KMS-11 (cell line): ENCODE measurements at regions not wholly inside any gene's neighbourhood (a gene's known extent, or its start where the extent isn't known, plus 50 kb on each side); places are given as distances from the start of the nearest gene placed in this dataset.
"Not testable (repeated sequence)": the region's sequence is repeated elsewhere in the genome, so short reads cannot be mapped to it uniquely, and the experiment has no call there.

ENCODE experiments used
- H2AFZ ChIP-seq: fragments of 200-600 bp; sonication (generic); 2 replicates; pipeline ENCODE4 v1.6.1; 2016; ENCODE audit warnings: antibody characterized with exemption, mixed run types, low read depth
- H3K27ac ChIP-seq: fragments of 200-600 bp; sonication (generic); 2 replicates; pipeline ENCODE4 v1.6.1; 2016; ENCODE audit warnings: mild to moderate bottlenecking, mixed run types
- H3K27me3 ChIP-seq: fragments of 200-600 bp; sonication (generic); 2 replicates; pipeline ENCODE4 v1.6.1; 2017; ENCODE audit warnings: mild to moderate bottlenecking, low read depth, mixed run types, moderate library complexity; ENCODE audit not compliant: insufficient read depth
- H3K36me3 ChIP-seq: fragments of 200-600 bp; sonication (generic); 2 replicates; pipeline ENCODE4 v1.6.1; 2017; ENCODE audit warnings: mild to moderate bottlenecking, mixed run types; ENCODE audit not compliant: insufficient read depth
- H3K4me1 ChIP-seq: fragments of 200-600 bp; sonication (generic); 2 replicates; pipeline ENCODE4 v1.6.1; 2016; ENCODE audit warnings: mild to moderate bottlenecking, low read depth, mixed run types; ENCODE audit not compliant: poor library complexity, severe bottlenecking
- H3K4me2 ChIP-seq: fragments of 200-600 bp; sonication (generic); 2 replicates; pipeline ENCODE4 v1.7.0; 2016; ENCODE audit warnings: mild to moderate bottlenecking, mixed run types
- H3K4me3 ChIP-seq: fragments of 200-600 bp; sonication (generic); IDR thresholded peaks from 2 replicates; pipeline ENCODE4 v1.6.1; 2017; ENCODE audit warnings: low read depth, low read length, mixed read lengths; ENCODE audit not compliant: insufficient read depth
- H3K79me2 ChIP-seq: fragments of 200-600 bp; sonication (generic); 2 replicates; pipeline ENCODE4 v1.6.1; 2016; ENCODE audit warnings: low read depth, mixed run types; ENCODE audit not compliant: insufficient read depth
- H3K9ac ChIP-seq: fragments of 200-600 bp; sonication (generic); 2 replicates; pipeline ENCODE4 v1.6.1; 2016; ENCODE audit warnings: mild to moderate bottlenecking, mixed run types
- H4K20me1 ChIP-seq: fragments of 200-600 bp; sonication (generic); 2 replicates; pipeline ENCODE4 v1.6.1; 2016; ENCODE audit warnings: mild to moderate bottlenecking, mixed run types; ENCODE audit not compliant: insufficient read depth
- TF ChIP-seq, protein P1 (sequence below): fragments of 200-600 bp; sonication (generic); conservative IDR thresholded peaks from 2 replicates; pipeline ENCODE4 v1.6.1; 2017; ENCODE audit warnings: low read depth, mild to moderate bottlenecking, antibody characterized with exemption, low read length, moderate library complexity, mixed read lengths

DNA sequence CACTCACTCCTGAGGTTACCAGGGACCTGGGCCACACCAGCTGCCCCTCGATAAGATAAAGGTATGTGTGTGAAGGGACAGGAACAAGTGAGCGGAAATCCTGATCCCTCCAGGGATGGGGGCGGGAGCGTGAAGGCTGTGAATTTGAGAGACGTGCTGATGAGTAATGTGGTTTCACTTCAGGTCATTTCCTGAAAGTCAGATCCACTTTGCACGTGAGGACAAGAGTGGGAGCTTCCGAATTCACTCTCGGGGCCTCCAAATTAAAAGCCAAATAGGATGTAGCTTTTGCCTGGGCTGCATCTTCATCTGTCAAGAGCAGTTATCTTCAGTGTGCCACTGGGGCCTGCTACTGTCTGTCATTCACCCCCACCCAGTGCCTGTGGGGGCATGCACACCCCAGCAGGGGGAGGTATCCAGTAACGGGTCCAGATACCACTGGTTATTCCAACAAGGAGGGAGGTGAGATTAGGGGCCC is 87.4 kb upstream of the LHX1 start:
- Histone ChIP-seq H3K36me3 (no peaks in the 10 kb centered on the region), H3K27ac (no peak overlapping the region), H3K27me3 (no peaks in the 10 kb centered on the region), H3K79me2 (no peaks in the 10 kb centered on the region), H2AFZ (no peak overlapping the region), H3K9ac (no peak overlapping the region), H3K4me2 (no peak overlapping the region), H4K20me1 (no peaks in the 10 kb centered on the region), H3K4me3 (no peak overlapping the region), H3K4me1 (no peaks in the 10 kb centered on the region)
- TF ChIP-seq, protein P1, sequence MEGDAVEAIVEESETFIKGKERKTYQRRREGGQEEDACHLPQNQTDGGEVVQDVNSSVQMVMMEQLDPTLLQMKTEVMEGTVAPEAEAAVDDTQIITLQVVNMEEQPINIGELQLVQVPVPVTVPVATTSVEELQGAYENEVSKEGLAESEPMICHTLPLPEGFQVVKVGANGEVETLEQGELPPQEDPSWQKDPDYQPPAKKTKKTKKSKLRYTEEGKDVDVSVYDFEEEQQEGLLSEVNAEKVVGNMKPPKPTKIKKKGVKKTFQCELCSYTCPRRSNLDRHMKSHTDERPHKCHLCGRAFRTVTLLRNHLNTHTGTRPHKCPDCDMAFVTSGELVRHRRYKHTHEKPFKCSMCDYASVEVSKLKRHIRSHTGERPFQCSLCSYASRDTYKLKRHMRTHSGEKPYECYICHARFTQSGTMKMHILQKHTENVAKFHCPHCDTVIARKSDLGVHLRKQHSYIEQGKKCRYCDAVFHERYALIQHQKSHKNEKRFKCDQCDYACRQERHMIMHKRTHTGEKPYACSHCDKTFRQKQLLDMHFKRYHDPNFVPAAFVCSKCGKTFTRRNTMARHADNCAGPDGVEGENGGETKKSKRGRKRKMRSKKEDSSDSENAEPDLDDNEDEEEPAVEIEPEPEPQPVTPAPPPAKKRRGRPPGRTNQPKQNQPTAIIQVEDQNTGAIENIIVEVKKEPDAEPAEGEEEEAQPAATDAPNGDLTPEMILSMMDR: 0 out of 2 replicates have a peak, but pooled peaks have one; percentile 16

DNA sequence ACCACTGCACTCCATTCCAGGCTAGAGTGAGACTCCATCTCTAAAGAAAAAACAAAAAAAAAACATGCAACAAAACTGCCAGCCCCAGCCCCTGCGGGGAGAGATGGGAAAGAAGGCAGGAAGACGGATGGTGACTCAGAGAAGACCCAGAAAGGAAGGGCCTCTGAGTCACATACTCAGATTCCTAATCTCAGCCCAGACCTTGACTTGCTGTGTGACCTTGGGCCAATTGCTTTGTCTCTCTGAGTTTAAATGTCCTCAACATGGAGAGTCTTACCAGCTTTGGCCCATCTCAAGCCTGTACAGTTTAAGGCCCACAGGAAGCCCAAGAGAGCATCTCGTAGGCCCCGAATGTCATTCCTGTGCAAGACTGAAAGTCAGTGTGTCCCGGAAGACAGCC is 86.5 kb upstream of the LHX1 start:
- Histone ChIP-seq H3K27ac (no peak overlapping the region), H3K36me3 (no peaks in the 10 kb centered on the region), H3K79me2 (no peaks in the 10 kb centered on the region), H4K20me1 (no peaks in the 10 kb centered on the region), H3K4me3 (no peak overlapping the region), H3K9ac (no peak overlapping the region), H3K4me2 (no peak overlapping the region), H3K27me3 (no peaks in the 10 kb centered on the region), H2AFZ (no peak overlapping the region), H3K4me1 (no peaks in the 10 kb centered on the region)
- TF ChIP-seq, protein P1: no peak

DNA sequence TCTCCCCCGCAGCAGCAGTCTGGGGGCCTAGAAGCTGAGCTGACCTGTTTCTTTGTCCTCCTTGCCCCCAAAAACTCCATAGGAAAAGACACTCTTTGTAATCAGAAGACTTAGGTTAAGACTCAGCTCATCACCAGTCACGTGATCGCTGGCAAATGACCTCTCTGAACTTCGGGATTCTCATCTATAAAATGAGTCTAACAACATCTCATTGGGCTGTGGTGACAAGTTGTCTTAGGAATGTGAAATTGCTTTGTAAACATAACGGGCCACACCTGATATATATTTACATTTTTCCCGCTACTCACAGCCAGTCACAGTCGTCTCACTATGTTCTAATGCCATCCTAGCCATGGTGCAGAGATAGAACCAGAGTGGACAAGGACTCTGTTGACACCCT is 86.0 kb upstream of the LHX1 start:
- no peaks in the 10 kb centered on the region for H3K79me2 ChIP-seq
- TF ChIP-seq, protein P1: no peak
- H2AFZ ChIP-seq: no peak overlapping the region
- no peaks in the 10 kb centered on the region for H3K36me3 ChIP-seq
- H3K4me1 ChIP-seq: no peaks in the 10 kb centered on the region
- H3K4me2 ChIP-seq: no peak overlapping the region
- H3K4me3 ChIP-seq: no peak overlapping the region
- H3K27me3 ChIP-seq: no peaks in the 10 kb centered on the region
- no peak overlapping the region for H3K27ac ChIP-seq
- no peak overlapping the region for H3K9ac ChIP-seq
- H4K20me1 ChIP-seq: no peaks in the 10 kb centered on the region

DNA sequence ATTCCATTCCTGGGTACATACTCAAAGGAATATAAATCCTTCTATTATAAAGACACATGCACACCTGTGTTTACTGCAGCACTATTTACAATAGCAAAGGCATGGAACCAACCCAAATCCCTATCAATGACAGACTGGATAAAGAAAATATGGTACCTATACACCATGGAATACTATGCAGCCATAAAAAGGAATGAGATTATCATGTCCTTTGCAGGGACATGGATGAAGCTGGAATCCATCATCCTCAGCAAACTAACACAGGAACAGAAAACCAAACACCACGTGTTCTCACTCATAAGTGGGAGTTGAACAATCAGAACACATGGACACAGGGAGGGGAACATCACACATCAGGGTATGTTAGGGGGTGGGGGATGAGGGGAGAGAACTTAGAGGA is 84.8 kb upstream of the LHX1 start:
- H3K4me2 ChIP-seq, H3K4me3 ChIP-seq, H3K9ac ChIP-seq, H4K20me1 ChIP-seq, H2AFZ ChIP-seq, H3K79me2 ChIP-seq, H3K27ac ChIP-seq, H3K27me3 ChIP-seq, H3K4me1 ChIP-seq, H3K36me3 ChIP-seq: not testable (repeated sequence)

DNA sequence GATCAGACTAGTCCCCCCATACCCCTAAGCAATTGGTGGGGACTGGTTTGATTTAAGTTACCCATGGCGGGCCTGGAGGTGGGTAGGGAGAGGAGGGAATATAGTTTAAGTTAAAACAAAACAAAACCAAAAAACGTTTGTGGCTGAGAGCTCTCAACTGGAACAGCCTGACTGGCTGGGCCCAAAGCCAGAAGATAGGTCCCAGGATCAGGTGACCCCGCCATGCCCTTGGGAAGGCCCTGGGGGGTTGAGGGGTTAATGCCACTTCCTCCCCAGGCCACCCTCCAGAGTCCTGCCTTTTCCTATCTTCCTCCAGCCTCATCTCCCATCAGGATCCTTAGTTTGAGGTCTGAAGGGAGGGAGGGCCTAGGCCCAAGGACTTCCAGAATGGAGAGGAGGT is 82.3 kb upstream of the LHX1 start:
- H3K4me3 ChIP-seq: no peak overlapping the region
- no peaks in the 10 kb centered on the region for H3K4me1 ChIP-seq
- no peak overlapping the region for H3K27ac ChIP-seq
- H3K79me2 ChIP-seq: no peaks in the 10 kb centered on the region
- no peaks in the 10 kb centered on the region for H4K20me1 ChIP-seq
- no peaks in the 10 kb centered on the region for H3K36me3 ChIP-seq
- TF ChIP-seq, protein P1: no peak
- no peaks in the 10 kb centered on the region for H3K27me3 ChIP-seq
- no peak overlapping the region for H3K9ac ChIP-seq
- H3K4me2 ChIP-seq: no peak overlapping the region
- H2AFZ ChIP-seq: no peak overlapping the region
